HG03159 (cell line): ENCODE measurements at regions not wholly inside any gene's neighbourhood (a gene's known extent, or its start where the extent isn't known, plus 50 kb on each side); places are given as distances from the start of the nearest gene placed in this dataset.
"Not testable (repeated sequence)": the region's sequence is repeated elsewhere in the genome, so short reads cannot be mapped to it uniquely, and the experiment has no call there.

Experiments used
- ATAC-seq: cut with Tn5 transposase; IDR thresholded peaks from one replicate; pipeline ENCODE4 v1.9.1; 2021; ENCODE audit warnings: mild to moderate bottlenecking, moderate library complexity; ENCODE audit not compliant: unreplicated experiment

- not testable (repeated sequence) for ATAC-seq
These were observed 126.5 kb downstream of the PCDH18 start for GRCh38 chr4:137405833-137406232.

DNA sequence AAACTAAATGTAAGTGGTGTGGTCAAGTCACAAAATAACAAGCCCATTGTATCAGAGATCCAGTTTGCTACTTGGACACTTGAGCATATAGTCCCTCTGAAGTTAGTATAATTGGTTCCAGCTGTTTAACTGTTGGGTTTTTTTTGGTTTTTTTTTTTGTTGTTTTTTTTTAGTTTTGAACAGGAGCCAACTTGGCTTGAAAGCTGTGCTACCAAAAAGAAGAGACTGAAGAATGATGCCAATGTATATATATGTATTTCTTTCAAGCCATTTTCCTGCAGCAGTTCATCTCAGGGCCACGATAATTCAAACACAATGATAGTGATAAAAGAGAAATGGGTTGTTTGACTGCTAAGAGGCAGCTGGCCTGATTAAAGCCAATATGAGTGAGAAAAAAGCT, 138.3 kb downstream of the PCDH18 start:
- ATAC-seq, result no peak

- no peak for ATAC-seq
These were observed 139.2 kb downstream of the PCDH18 start for GRCh38 chr4:137393044-137393443.

DNA sequence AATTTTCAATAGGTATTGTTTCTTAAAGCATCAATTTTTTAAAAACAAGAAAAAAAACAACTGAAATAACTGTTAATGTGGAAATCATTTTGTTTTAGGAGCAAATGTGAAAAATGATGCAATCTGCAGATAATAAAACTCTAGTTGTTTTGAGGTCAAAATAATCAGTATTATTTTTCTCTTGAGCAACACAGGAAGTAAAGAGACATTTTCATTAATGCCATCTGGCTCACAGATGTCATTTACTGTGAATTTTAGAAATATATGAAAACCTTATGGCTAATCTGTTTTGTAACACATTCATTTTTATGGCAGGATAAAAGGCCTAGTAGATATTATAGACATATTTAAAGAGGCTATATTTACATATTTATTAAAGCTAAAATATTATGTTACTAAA, 141.6 kb downstream of the PCDH18 start:
- no peak for ATAC-seq

DNA sequence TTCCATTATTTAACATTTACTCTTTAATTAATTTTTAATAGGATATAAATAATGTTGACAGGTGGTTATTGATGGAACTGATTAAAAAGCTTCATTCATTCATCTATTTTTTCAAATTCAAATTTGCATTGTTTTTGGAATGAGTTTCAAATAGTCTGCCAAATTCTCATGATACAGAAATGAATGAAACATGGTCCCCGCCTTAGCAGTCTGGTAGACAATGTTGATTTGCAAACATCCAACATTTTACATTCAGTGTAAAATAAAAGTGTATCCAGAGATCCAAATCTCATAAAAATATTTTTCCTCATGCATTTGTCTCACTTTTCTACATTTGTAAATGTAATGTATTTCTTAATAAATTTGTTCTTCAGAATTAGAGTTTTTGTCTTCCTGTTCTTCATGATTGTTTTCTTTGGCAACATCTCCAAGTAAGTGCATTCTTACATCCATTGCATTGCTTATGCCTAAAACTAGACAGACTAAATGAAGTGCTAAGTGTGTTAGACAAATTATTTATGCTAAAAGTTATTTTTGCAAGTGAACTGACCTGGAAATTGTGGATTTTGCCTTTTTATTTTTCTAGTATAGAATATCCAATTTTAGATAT, 142.3 kb downstream of the PCDH18 start:
- ATAC-seq, result no peak

- no peak for ATAC-seq
These were observed 144.4 kb downstream of the PCDH18 start for GRCh38 chr4:137387924-137388323.

- no peak for ATAC-seq
These were observed 147.8 kb downstream of the PCDH18 start for GRCh38 chr4:137384476-137384875.

- no peak for ATAC-seq
These were observed 153.5 kb downstream of the PCDH18 start for GRCh38 chr4:137378821-137379220.

GRCh38 chr4:137378393-137378792, 153.9 kb downstream of the PCDH18 start:
- ATAC-seq, result no peak

GRCh38 chr4:137376312-137376711, 156.0 kb downstream of the PCDH18 start:
- ATAC-seq, result no peak

- ATAC-seq, result no peak
These were observed 157.0 kb downstream of the PCDH18 start for GRCh38 chr4:137375111-137375850.

DNA sequence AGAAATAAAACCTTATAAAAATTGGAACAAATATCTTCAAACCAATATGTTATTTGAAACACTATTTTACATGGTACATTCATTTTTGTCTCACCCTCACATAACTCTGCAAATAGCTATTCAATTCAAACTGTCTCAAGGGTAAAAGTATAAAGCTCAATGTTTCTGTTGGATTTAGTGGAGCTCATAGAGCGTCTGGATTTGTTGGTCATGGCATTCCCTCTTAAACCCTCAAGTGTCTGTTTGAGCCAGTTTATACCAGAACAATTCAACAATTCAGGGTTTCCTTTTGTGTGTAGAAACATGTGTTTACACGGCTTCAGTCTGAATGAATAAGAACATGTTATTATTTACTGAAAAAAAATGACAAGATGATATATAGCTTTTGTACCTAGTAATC, 161.6 kb downstream of the PCDH18 start:
- ATAC-seq, result no peak

DNA sequence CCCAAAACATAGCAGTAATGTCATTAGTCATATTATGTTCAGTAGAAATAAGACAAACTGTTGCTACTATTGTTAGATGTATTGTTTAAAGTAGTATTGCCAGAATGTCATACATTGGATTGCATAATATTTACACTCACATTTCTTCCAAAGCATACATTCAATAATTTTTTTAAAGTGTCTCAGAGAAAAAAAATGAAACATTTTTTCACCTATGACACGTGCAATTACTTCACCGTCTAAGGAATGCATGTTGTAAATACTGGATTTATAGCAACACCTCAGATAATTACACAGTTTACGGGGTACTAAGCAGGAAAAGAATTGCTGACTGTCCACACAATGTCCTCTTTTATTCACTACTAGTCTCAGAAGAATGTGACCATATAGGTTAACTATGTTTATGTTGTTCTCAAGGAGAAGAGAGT, 162.1 kb downstream of the PCDH18 start:
- no peak for ATAC-seq

DNA sequence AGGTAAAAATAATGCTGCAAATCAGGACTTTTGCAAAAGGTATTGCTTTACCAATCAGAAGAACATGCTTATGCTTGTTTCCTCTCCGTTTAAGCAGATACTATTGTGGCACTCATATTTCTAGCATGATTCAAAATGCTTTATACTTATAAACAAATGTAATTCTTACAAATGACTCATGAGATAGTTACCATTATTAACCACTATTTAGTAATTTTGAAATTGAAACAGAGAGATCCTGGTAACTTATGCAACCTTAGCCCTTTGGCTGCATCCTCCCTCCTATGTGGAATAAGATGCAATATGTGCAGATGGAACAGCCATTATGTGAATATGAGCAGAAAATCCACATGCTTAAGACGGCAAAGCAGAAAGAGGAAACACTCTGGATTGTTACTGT, 164.7 kb downstream of the PCDH18 start:
- ATAC-seq, result no peak

DNA sequence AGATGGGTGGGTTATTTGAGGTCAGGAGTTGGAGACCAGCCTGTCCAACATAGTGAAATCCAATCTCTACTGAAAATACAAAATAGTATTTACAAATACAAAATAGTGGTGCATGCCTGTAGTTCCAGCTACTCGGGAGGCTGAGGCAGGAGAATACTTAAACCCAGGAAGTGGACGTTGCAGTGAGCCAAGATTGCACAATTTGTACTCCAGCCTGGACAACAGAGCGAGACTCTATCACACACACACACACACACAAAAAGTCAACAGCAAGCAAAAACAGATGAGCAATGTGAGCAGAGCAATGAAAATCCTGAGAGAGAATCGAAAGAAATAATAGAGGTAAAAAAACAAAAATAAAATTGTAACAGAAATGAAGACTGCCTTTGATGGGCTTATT, 168.8 kb downstream of the PCDH18 start:
- ATAC-seq, result no peak

- no peak for ATAC-seq
These were observed 170.4 kb downstream of the PCDH18 start for GRCh38 chr4:137361756-137362470.

DNA sequence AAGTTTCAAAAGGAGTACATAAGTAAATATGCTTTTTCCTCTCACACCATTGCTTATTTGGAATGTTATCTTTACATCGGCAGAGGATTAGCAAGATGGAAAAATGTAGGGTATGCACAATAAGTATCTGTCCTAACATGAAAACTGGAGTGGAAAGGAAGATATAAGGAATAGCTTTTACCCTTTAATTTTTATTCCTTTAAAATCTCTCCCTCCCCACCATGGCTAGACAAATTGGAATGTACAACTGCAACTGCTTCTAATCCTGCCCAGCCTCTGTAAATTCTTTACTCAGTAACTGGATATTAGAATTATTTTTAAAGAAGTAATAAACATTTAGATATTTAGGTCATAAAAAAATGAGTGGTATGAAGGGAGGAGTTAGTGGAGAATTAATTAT, 171.5 kb downstream of the PCDH18 start:
- no peak for ATAC-seq

GRCh38 chr4:137359691-137360315, 172.5 kb downstream of the PCDH18 start:
- ATAC-seq, result no peak

DNA sequence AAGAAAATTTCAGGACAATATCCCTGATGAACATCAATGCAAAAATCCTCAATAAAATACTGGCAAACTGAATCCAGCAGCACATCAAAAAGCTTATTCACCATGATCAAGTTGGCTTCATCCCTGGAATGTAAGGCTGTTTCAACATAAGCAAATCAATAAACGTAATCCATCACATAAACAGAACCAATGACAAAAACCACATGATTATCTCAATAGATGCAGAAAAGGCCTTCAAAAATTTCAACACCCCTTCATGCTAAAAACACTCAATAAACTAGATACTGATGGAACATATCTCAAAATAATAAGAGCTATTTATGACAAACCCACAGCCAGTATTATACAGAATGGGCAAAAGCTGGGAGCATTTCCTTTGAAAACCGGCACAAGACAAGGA, 177.7 kb downstream of the PCDH18 start:
- not testable (repeated sequence) for ATAC-seq

GRCh38 chr4:137347371-137347770, 184.9 kb downstream of the PCDH18 start:
- ATAC-seq, result no peak

DNA sequence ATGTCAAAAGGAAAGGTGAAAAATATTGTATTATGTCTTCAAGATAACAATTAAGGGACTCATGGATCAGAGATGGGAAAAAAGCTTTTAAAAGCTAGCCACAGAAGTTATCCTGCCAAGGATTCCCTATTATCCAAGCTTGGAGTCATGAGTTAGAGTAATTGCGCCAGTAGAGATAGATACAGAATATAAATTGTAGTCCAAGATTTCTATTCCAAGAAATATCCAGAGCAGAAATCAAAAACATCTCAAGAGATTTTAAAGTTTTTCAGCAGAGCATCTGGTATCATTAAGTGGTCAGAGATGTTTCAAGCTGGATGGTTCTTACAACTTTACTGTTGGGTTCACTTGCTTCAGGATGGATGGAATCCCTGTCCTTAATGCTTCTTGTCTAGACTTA, 186.7 kb downstream of the PCDH18 start:
- no peak for ATAC-seq

GRCh38 chr4:137343221-137343620, 189.1 kb downstream of the PCDH18 start:
- ATAC-seq, result no peak
